Renal cortical epithelial cell (primary cell): ENCODE measurements at regions not wholly inside any gene's neighbourhood (a gene's known extent, or its start where the extent isn't known, plus 50 kb on each side); places are given as distances from the start of the nearest gene placed in this dataset.
A peak's percentile ranks its signal among the peaks of the same experiment; 100 is the strongest.
"Not testable (repeated sequence)": the region's sequence is repeated elsewhere in the genome, so short reads cannot be mapped to it uniquely, and the experiment has no call there.

Source experiments
- DNase-seq: peaks from one replicate; pipeline ENCODE4 v3.0.0-alpha.2; 2011; ENCODE audit warnings: low read depth

DNA sequence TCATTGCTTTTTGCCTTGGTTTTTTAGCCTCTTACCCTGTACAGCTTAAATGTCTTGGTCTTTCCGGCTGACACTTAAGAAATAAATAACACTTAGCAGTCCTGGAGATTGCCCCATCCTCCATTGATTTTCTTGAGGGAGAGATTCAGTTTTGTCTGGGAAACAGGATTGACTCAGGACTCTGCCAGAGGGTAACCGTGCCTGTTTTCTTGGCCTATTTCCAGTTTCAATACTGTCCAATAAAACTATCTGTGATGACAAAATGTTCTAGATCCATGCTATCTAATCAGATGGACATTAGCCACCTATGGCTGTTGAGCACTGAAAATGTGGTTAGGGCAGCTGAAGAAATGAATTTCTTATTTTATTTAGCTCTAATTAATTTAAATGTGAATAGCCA is 216.1 kb downstream of the DUSP10 start:
- no peak for DNase-seq

DNA sequence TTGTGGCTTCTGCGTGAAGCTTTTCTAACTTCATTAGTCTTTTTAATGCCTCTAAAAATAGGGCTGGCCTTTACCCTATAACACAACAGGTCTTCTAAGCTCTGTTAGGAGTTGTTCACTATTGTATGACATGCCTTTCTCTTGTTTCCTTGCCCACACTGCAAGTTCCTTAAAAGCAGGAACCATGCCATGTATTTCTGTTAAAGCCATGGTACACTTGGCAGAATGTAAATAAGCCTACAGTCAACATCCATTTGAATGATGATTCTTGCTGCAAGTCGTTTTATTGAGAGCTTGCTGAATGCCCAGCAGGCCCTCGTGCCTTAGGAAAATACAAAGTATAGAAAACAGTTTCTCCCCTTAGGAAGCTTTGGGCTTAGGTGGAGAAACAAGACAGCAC is 214.6 kb downstream of the DUSP10 start:
- no peak for DNase-seq

DNA sequence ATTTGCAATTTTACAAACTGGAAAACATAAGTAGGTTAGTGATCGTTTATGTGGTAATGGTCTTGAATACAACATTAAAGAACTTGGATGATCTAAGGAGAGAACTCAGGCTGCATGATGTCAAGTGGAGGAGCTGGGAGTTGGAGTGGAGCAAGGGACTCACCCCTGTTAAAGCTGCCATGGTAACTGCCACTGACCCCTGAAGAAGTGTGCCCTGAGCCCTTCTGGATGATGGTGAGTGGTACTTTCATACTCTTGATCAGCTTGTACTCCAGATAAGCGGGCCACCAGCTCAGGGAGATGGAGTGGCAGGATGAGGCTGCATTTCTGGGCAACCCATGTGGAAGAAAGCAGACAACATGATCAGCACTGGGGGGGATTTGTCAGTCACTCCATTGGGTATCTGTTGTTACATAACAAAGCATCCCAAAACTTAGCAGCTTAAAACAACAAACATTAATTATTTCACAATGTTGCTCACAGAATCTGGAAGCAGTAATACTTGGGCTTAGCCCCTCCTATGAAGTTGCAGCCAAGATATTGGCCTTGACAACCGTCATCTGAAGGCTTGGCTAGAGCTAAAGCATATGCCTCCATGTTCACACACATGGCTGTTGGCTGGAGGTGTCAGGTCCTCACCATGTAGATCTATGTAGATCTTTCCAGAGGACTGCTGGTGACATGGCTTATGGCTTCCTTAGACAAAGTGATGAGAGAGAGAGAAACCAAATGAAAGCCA is 213.8 kb downstream of the DUSP10 start:
- DNase-seq, result no peak

DNA sequence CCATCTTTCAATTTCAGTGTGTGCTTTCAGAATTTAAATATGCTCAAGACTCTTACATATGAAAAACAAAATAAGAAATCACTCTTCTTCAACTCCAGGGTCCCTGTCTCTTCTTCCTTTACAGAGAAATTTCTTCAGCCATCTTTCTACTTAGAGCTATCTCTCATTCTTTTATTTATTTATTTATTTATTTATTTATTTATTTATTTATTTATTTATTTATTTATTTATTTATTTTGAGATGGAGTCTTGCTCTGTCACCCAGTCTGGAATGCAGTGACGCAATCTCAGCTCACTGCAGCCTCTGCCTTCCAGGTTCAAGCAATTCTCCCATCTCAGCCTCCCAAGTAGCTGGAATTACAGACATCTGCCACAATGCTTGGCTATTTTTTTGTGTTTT is 211.7 kb downstream of the DUSP10 start:
- not testable (repeated sequence) for DNase-seq

DNA sequence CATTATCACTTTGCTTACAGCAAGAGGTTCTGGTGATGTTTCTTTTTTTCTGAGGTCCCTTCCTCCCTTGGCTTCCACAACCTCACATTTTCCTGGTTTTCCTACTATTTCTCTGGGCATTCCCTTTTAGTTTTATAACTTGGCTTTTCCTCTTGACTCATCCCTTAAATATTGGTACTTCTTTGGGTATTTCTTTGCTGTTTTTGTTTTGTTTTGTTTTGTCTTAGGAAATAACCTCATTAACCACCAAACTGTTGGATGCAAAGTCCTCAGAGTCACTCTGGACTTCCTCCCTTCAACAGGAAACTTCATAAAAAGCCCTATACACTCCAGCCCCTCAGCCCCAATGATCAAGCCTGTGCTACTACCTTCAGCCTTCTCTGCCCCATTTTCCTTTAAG is 211.1 kb downstream of the DUSP10 start:
- DNase-seq, result no peak

DNA sequence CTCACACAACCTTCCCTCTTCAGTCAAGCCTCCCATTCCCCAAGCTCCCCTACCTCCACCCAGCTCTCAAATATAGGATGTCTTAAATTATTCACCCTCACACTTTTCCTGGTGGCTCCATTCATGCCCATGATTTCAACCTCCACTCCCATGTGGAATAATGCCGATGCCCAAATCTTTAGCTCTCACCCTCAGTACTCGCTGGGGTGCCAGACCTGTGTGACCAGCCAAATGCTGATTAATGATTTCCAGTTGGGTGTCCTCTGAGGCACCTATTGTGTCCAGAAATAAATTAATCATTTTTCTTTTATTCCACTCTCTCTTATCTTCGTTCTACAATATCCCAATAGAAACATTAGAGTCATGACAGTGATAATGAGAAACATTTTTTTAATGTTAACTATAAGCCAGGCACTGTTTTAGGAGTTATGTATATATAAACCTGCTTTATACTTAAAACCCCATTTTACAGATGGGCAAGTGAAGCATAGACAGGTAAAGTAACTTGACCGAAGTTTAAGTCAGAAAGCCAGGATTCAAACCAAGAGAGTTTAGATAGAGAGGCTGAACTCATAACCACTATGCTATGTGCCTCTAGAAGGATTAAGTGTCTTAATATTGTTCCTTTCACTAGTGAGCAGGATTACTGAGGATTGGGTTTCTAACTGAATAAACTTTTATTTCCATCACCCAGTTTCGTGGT is 209.7 kb downstream of the DUSP10 start:
- no peak for DNase-seq

DNA sequence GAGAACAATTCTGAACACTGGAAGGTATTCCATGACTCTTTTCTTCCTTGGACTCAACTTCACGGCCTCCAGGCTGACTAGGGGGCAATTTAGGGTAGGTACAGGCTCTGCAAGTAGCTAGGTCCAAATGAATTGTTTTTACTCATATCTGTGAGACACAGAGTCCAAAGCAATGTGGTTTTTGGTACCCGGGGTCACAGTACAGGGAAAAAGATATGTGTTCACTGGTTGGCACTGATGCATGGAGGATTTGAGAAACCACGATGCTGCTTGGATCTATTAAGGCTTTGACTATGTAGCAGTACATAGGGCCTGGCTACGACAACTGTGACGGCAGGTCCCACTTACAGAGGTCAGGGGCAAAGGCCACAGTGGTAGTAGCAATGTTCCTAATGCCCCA is 200.6 kb downstream of the DUSP10 start:
- DNase-seq, result peak; percentile 31

DNA sequence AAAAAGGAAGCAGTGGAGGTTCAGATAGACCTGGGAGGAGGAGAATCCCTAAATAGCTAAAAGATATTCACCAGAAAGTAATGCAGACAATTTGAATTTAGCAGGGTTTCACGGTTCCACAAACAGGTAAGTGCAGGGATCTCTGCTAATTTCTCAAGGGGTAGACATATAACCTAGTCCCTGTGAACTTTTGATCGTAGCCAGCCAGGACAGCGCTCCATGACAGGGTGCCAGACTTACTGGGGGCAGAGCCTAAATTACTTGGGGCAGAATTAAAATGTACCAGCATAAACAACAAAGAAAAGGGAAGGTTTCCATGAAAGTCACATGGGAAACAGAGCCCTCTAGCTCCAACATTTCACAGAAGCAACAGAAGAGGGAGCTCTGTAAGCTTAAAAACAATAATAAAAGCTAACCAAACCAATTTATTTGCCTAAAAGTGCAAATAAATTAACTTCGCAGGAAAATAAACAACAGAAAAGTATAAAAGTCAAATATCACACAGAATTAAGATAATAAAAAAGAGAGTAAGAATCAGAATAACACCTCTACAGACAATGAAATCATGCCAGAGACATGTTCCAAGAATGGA is 198.3 kb downstream of the DUSP10 start:
- DNase-seq, result peak; percentile 59

DNA sequence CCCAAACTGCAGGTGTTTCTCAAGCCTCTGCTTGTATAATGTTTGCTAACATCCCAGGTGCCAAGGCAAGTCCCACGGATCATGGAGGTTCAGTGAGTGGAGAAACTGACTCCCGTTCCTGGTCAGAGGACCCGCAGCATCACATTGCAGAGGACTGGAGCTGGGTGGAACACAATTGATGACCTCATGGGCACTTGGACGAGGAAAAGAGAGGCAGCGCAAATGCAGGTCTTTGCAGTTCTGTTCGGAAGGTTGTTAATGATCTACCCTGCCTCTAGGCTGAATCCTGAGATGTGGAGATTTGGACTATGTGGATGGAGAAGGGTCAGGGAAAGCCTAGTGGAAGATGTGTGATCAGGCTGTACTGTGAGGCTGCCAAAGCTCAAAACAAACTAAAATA is 192.9 kb downstream of the DUSP10 start:
- peak; percentile 38 for DNase-seq

DNA sequence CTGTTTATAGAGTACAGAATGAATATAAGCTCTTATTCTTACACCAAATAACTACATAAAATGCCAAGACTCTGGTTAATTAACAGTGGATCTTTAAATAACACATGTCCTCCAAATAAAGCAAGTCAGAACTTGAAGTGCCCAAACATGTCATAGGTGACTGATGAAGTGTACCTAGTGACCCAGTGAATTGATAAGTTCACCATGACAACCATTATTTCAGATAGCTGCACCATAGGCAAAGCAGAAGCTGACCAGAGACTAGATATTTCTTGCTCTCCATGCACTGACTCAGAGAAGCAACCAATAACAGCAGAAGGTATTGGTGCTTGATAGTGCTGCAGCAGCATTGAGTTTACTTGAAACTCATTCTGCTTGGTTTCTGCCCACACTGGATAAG is 192.1 kb downstream of the DUSP10 start:
- DNase-seq, result no peak

DNA sequence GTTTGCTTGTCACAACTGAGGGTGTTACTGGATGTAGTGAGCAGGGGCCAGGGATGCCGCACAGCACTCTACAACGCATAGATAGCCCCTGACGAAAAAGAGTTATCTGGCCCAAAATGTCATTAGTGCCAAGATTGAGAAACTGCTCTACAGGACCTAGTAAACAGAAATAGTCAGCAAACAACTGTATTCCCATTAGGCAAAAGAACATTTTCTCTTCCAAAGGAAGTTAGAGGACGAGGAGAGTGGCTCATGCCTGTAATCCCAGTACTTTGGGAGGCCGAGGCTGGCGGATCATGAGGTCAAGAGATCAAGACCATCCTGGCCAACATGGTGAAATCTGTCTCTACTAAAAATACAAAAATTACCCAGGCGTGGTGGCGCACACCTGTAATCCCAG is 189.1 kb downstream of the DUSP10 start:
- DNase-seq, result not testable (repeated sequence)

DNA sequence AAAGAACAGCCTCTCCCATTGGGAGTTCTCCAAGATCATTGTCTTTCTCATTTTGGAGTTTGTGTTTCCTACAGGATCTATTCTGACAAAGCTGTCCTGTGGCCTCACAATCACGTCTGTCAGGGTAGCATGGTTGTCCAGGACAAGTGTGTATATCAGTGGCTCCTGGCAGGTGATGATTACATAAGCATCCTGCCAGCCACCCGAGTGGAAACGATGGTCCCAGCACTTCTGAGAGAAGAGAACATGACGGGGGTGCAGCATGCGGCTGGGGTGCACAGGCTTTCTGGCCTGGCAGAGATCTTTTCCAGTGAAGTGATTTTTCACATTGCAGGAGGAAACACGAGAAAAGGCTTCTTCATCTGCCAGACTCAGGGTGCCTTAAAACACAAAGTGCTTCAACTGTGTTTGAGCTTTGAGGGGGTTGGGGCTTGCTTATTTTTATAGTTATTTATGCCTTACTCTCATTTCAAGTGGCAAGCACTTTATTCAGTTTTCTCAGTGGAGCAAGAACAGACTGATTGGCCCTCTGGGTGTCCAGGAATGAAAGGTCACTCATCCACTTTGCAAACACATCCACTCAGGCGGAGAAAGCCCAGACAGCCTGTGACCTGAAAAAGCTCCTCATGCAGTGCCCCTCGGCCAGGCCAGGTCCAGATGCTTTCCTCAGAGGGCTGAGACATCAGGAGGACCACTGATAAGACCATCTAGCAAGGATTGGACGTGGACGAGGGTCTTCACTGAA is 186.0 kb downstream of the DUSP10 start:
- peak; percentile 18 for DNase-seq

DNA sequence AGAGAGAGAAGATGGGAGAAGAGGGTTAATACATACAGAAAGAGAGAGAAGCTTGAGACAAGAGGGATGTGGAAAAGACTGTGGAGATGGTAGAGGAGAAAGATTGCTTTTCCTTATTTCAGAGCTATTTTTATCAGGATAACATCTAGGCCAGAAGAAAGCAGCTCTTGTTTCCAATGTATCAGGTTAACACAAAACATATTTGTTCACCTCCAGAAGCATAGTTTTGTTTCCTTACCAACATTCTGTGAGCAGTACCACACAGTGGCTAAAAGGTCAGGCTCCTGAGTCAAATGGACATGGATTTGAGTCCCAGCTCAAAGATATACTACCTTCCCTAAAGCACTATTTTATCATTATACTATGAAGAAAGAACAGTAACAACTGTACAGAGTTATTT is 185.5 kb downstream of the DUSP10 start:
- no peak for DNase-seq

DNA sequence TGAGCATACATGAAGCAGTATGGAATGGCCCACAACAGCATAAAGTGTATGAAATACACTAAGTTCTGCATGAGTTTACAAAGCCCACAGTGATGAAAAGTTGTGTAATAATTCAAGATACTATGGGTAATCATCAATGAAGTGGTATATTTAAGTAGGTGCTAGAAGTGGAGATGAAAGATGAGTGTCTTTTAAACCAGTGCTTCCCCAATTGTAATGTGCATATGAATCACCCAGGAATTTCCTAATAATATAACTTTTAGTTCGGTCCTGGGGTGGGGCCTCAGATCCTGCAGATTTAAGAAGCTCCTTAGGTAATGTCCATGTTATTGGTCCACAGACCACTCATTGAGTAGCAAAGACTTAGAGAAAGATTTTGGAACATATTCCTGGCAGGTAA is 184.9 kb downstream of the DUSP10 start:
- no peak for DNase-seq

DNA sequence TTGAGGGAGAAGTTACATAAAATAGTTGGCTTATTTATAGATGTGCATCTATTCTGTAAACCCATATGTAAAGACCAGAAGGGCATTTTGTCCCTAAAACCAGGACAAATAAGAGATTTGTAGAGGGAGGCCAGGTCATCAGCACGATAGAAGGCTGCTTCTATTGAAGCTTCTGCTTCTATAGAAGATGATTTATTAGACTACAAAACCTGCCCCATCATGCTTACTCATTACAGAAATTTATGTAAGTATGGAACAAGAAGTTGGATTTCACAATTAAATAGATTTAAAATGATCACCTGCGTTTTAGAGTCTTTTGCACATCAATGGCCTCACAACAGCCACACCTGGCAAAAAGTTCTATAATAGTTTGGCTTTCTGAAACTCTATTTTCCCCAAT is 183.5 kb downstream of the DUSP10 start:
- no peak for DNase-seq

DNA sequence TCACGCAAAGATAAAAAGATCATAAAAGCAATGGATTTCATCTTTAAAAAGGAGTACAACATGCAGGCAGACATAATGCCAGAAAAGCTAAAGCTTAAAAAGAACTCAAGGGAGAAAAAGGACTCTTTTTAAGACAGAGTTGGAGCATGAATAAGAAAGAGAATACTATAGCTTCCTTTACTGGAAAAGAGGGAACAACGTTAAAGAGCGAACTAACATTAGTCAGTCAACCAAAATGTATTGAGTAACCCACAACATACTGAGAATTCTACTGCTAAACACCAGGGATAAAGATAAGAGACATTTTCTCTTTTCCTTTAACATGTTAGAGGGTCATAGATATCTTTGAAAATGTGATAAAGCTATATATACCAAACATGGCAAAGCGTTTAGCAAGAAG is 182.0 kb downstream of the DUSP10 start:
- no peak for DNase-seq

DNA sequence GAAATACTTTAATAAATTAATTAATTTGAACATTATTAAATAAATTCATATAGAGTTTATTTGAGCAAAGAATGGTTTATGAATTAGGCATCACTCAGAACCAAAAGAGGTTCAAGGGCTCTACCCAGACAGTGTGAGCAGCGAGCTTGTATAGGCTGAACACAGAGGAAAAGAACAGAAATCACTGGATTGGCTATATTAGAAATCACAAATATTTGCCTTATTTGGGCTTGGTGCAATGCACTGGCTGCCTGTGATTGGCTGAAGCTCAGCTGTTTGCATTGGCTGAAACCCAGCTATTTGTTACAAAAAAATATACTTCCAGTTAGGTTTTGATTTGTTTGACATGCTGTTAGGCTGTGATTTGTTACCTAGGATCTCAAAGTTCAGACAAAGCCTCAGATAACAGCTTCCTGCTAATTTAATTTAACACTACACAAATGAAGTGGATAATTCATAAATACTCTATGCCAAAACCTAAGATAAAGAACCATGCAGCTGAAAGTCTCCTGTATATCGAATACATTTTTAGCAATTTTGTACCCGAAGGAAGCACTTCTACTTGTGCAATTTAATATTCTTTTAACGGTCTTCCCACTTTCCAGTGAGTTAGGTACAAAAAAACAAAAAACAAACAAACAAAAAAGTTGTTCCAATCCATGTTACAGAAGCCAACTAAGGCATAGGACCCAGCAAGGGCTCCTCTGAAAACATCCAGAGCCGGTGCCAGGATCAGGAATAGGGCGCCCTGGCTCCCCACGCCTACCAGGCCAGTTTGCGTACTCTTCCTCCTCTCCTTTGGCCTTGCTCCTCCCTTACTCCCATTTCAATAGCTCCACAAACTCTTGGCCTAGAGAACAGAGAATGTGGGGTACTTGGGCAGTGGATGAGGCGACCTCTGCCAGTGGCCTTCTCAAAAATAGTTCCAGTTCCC is 179.1 kb downstream of the DUSP10 start:
- DNase-seq, result no peak

DNA sequence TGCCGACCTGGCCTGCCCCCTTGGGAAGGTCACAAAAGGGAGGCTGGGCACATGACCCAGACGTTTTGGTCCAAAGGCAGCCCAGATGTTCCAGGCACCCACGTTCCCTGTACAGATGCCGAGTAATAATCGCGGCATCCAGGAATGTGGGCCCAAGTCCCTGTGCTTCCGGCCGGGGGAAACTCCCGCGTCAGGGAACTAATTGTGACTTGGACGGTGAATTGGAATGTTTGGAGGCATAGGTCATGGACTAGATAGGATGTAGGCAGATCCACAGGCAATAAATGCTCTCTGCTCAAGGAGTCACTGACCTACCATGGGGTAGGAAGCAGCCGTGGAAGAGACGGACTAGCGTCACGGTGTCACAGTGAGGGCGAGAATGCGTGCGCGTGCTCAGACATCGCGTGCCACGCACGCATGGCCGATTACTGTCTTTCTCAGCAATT is 178.4 kb downstream of the DUSP10 start:
- DNase-seq, result no peak

DNA sequence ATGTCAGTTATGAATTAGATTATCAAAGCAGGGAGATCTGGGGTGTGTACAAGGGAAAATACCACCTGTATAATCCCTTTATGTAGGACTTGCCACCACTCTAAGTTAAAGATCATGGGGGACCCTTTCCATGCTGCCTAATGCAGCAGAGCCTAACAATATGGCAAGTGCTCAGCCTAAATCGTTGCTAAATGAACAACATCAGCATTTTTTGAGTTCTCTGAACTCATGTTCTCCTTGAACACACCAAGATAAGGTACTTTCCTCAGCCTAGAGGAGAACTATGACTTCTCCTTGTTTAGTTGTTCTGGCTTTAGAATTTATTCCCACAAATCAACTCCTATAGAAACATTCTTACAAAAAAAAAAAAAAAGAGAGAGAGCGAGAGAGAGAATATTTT is 177.0 kb downstream of the DUSP10 start:
- DNase-seq, result no peak

DNA sequence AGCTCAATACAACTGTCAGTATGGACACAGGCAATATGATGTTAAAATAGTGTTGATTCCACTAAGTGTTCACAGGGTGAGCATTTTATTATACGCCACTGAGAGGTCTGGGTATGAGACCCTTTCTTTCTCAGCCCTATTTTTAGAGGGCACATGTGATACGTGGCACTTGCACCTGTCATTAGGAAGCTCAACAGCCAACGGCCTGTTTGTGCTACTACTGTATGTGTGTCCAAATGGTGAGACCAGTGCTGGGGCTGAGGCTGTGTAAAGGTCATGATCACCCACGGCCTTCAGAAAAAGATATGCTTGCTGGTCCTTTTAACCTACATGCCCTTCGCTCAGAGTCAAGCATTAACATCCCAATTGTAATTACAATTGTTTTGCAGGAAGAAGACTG is 176.2 kb downstream of the DUSP10 start:
- no peak for DNase-seq

DNA sequence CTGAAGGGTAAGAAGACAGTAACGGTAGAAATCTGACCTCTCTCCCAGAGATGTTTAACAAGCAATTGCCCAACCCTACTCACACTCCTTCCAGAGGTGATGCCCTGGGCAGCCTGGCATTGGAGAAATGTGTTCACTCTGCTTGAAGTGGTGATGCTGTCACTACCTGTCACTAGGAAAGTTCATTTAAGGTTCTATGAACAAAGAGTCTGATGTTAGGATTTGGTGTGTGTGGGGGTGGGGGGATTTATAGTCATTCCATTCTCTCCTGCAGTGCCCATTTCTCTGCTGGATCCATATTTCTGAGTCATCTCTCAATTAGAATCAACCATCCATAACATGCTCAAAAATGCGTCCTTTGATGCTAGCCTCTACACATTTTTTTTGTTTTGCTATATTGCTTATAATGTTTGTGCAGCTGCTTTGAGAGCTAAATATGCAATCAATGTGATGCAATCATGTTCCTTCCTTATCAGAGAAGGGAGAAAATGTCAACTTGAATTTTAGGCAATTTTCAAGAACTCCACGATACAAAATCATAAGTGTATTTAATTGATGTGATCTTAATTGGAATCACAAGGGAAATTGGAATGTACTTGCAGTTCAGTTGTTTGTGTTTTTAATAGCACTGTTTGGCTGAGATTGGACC is 173.9 kb downstream of the DUSP10 start:
- DNase-seq, result no peak
